Lung (tissue), 11 donors: ENCODE measurements at regions not wholly inside any gene's neighbourhood (a gene's known extent, or its start where the extent isn't known, plus 50 kb on each side); places are given as distances from the start of the nearest gene placed in this dataset.

Source experiments
- ATAC-seq: fragments of 200-7000 bp; cut with Tn5 transposase; one replicate; pipeline ENCODE4 v1.9.1; 2020; ENCODE audit warnings: moderate number of reproducible peaks; ENCODE audit not compliant: insufficient read depth, low FRiP score
- DNase-seq, 3 donors: peaks; one replicate each; pipeline ENCODE4 v3.0.0-alpha.2; 2013 to 2017
- H3K27ac ChIP-seq, 2 donors: one replicate each; pipeline ENCODE4 v1.5.1; 2013; ENCODE audit warnings: mild to moderate bottlenecking in 2 of 2, moderate library complexity in 2 of 2, control low read depth in 1 of 2, inconsistent platforms in 1 of 2, low read depth in 1 of 2, low read length in 1 of 2
- H3K27me3 ChIP-seq, 3 donors: one replicate each; pipeline ENCODE4 v1.5.1; 2013; ENCODE audit warnings: low read length in 2 of 3; ENCODE audit not compliant: control insufficient read depth in 3 of 3, insufficient read depth in 3 of 3
- H3K36me3 ChIP-seq, 4 donors: one replicate each; pipeline ENCODE4 v1.5.1; 2013; ENCODE audit warnings: low read length in 4 of 4, mild to moderate bottlenecking in 1 of 4, moderate library complexity in 1 of 4; ENCODE audit not compliant: control insufficient read depth in 4 of 4, insufficient read depth in 4 of 4
- H3K4me1 ChIP-seq, 5 donors: one replicate each; pipeline ENCODE4 v1.5.1; 2013; ENCODE audit warnings: low read length in 5 of 5, mild to moderate bottlenecking in 2 of 5, moderate library complexity in 1 of 5; ENCODE audit not compliant: control insufficient read depth in 5 of 5, insufficient read depth in 5 of 5
- H3K4me3 ChIP-seq: one replicate; pipeline ENCODE4 v1.5.1; 2013; ENCODE audit warnings: mild to moderate bottlenecking, control low read depth, moderate library complexity
- H3K9ac ChIP-seq, 2 donors: one replicate each; pipeline ENCODE4 v1.5.1; 2013; ENCODE audit warnings: low read length in 2 of 2, control low read depth in 1 of 2; ENCODE audit not compliant: insufficient read depth in 1 of 2
- H3K9me3 ChIP-seq, 4 donors: one replicate each; pipeline ENCODE4 v1.5.1; 2013; ENCODE audit warnings: low read length in 3 of 4, mild to moderate bottlenecking in 1 of 4, moderate library complexity in 1 of 4; ENCODE audit not compliant: control insufficient read depth in 4 of 4, insufficient read depth in 3 of 4
- WGBS, 2 donors: extraction: QIAGEN DNeasy Blood & Tissue Kit; methylation state at CpG; one replicate each; pipeline ENCODE4 v1.1.7; 2013; 5-methylcytosine and 5-hydroxymethylcytosine counted together
- TF ChIP-seq, protein P1 (sequence below): IDR thresholded peaks from 2 replicates; pipeline ENCODE4 v1.5.1; 2012; ENCODE audit warnings: mild to moderate bottlenecking; ENCODE audit errors: control extremely low read depth, extremely low read depth
- donor health status: control.
- donor health status: control.
- donor health status: Bipolar disorder and iron deficiency.
- donor health status: healthy.
- donor health status: DM: yes; HTN: yes; CAD: no.

DNA sequence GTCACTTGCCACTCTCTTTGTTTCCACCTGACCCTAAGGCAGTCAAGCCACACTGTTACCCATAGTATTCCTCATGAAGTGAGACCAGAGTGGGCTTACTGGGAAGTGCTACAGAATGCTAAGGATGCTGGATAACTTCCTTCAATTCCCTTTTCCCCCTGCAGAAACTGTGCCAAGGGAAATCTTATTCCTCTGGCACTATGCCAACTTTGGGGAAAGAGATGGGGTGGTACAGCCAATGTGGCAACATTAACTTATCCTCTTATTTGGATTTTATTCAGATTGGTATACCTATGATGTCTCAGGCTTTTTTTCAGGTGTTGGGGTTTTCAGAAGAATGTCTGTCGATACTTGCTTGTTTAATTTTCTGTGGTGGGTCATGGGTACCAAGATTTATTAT, 599.4 kb upstream of the PBX1 start:
- peaks cover 0 to 14% (median 8%) of the 10 kb centered on the region in 4 donors for H3K9me3 ChIP-seq
- ATAC-seq (no peak), DNase-seq (no peak)
- H3K9ac ChIP-seq: no peak overlapping the region
- WGBS, 2 donors: 94 to 95% methylated on average over 1 of the region's 1 CpG
- H3K4me3 ChIP-seq: no peak overlapping the region
- TF ChIP-seq, protein P1, sequence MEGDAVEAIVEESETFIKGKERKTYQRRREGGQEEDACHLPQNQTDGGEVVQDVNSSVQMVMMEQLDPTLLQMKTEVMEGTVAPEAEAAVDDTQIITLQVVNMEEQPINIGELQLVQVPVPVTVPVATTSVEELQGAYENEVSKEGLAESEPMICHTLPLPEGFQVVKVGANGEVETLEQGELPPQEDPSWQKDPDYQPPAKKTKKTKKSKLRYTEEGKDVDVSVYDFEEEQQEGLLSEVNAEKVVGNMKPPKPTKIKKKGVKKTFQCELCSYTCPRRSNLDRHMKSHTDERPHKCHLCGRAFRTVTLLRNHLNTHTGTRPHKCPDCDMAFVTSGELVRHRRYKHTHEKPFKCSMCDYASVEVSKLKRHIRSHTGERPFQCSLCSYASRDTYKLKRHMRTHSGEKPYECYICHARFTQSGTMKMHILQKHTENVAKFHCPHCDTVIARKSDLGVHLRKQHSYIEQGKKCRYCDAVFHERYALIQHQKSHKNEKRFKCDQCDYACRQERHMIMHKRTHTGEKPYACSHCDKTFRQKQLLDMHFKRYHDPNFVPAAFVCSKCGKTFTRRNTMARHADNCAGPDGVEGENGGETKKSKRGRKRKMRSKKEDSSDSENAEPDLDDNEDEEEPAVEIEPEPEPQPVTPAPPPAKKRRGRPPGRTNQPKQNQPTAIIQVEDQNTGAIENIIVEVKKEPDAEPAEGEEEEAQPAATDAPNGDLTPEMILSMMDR: no peak
- H3K4me1 ChIP-seq: no peaks in the 10 kb centered on the region
- H3K36me3 ChIP-seq: no peaks in the 10 kb centered on the region
- no peak overlapping the region for H3K27ac ChIP-seq
- no peaks in the 10 kb centered on the region for H3K27me3 ChIP-seq

DNA sequence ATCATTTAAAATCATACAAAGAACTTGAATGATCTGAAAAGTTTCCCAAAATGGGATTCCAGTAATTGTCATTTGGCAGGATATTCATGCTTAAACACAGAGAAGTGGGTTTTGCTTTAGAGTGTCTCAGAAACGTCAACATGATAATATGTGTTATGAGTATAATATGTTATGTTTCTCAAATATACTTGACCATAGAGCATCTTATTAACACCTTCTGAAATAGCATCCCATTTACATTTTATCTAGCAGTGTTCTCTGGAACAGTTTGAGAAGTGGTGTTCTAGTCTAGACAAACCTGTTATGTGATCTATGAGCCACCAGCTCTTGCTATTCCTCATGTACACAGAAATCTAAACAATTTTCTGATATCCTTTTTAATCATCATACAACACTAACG, 588.8 kb upstream of the PBX1 start:
- no peaks in the 10 kb centered on the region for H3K9me3 ChIP-seq
- no peak for ATAC-seq
- DNase-seq: no peak
- 69 to 76% methylated on average over 2 of the region's 2 CpGs for WGBS, 2 donors
- H3K4me1 ChIP-seq: no peaks in the 10 kb centered on the region
- no peak overlapping the region for H3K27ac ChIP-seq
- no peak overlapping the region for H3K9ac ChIP-seq
- H3K27me3 ChIP-seq: no peaks in the 10 kb centered on the region
- H3K4me3 ChIP-seq: no peak overlapping the region
- H3K36me3 ChIP-seq: no peaks in the 10 kb centered on the region
- TF ChIP-seq, protein P1: no peak

DNA sequence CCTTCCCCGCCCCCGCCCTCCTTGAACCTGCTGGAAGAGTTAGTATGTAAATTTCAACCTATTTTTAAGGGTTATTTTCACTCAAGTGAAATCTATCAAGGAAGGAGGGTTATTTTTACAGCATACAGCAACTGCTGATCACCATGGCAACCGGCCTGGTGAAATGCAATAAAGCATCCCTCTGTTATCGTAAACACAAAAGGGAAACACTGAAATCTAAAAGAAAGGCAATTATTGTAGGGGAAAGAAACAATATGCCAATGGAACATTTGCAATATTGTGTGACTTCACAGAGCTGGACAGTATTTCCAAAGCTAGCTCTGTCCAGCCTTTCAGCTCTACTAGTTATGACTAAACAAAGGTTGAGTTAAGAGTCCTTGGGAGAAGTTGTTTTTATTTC, 588.3 kb upstream of the PBX1 start:
- no peaks in the 10 kb centered on the region for H3K4me1 ChIP-seq
- 81 to 85% methylated on average over 4 of the region's 4 CpGs for WGBS, 2 donors
- no peaks in the 10 kb centered on the region for H3K9me3 ChIP-seq
- ATAC-seq (no peak), DNase-seq (peak in 2 of 3 donors; percentile 8 to 14)
- H3K36me3 ChIP-seq: no peaks in the 10 kb centered on the region
- H3K4me3 ChIP-seq: no peak overlapping the region
- H3K27me3 ChIP-seq: no peaks in the 10 kb centered on the region
- H3K27ac ChIP-seq: no peak overlapping the region
- TF ChIP-seq, protein P1: no peak
- H3K9ac ChIP-seq: no peak overlapping the region

DNA sequence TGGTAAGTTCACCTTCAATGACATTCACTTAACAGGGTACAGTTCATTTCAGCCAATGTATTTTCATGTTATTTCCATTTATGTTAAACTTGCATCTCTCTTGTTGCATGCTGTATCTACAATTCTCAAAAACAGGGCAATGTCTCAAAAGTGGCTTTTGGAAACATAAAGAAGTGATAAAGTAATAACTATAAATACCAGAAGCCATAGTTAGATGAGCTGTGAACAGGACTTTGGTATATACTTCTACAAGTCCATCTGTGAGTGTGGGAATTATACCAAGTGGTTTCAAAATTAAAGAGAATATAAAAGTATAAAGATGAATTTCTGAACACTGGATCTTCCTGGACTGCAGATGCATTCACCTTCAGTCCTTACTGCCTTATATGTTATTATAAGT, 585.4 kb upstream of the PBX1 start:
- ATAC-seq (no peak), DNase-seq (no peak)
- H3K4me3 ChIP-seq: no peak overlapping the region
- no peaks in the 10 kb centered on the region for H3K9me3 ChIP-seq
- H3K36me3 ChIP-seq: no peaks in the 10 kb centered on the region
- H3K27me3 ChIP-seq: no peaks in the 10 kb centered on the region
- TF ChIP-seq, protein P1: no peak
- H3K4me1 ChIP-seq: no peaks in the 10 kb centered on the region
- no peak overlapping the region for H3K27ac ChIP-seq
- no peak overlapping the region for H3K9ac ChIP-seq
